ENCODE measurements at regions not wholly inside any gene's neighbourhood (a gene's known extent, or its start where the extent isn't known, plus 50 kb on each side); places are given as distances from the start of the nearest gene placed in this dataset.
A peak's percentile ranks its signal among the peaks of the same experiment; 100 is the strongest.
"Not testable (repeated sequence)": the region's sequence is repeated elsewhere in the genome, so short reads cannot be mapped to it uniquely, and the experiment has no call there.

- intact Hi-C loops (cut with DNase I): no loop called here
- Histone ChIP-seq H3K4me3 (no peak overlapping the region), H3K27ac (no peak overlapping the region), H3K4me1 (no peaks in the 10 kb centered on the region), H3K36me3 (no peaks in the 10 kb centered on the region), H3K9me3 (no peaks in the 10 kb centered on the region), H3K27me3 (no peaks in the 10 kb centered on the region)
- WGBS, 2 donors: 66 to 92% methylated on average over 2 of the region's 2 CpGs
- TF ChIP-seq CTCF (IDR thresholded peaks at IDR 0.05): no peak
- DNase-seq: no peak
- no peak for ATAC-seq
- FAIRE-seq: no peak
Measured at GRCh38 chr5:92283521-92283920, 900.4 kb upstream of the ARRDC3 start.

GRCh38 chr5:92271750-92272149 lies 888.6 kb upstream of the ARRDC3 start:
- H3K36me3 ChIP-seq; H3K27ac ChIP-seq; ATAC-seq; DNase-seq; H3K4me3 ChIP-seq; H3K9me3 ChIP-seq; H3K4me1 ChIP-seq; intact Hi-C loops (cut with DNase I); H3K27me3 ChIP-seq; FAIRE-seq: not testable (repeated sequence)
- 0 to 27% methylated on average over 1 of the region's 1 CpG for WGBS, 2 donors

- no peaks in the 10 kb centered on the region for H3K9me3 ChIP-seq
- no peaks in the 10 kb centered on the region for H3K27me3 ChIP-seq
- FAIRE-seq (no peak), DNase-seq (peak in 1 of 6 donors; percentile 44), ATAC-seq (no peak)
- intact Hi-C loops (cut with DNase I): no loop called here
- no peak overlapping the region for H3K4me3 ChIP-seq
- 69 to 75% methylated on average over 6 of the region's 6 CpGs for WGBS, 2 donors
- H3K4me1 ChIP-seq: no peaks in the 10 kb centered on the region
- H3K27ac ChIP-seq: no peak overlapping the region
- no peak for TF ChIP-seq CTCF (IDR thresholded peaks at IDR 0.05)
- no peaks in the 10 kb centered on the region for H3K36me3 ChIP-seq
Measured at GRCh38 chr5:92268343-92268742, 885.2 kb upstream of the ARRDC3 start.

GRCh38 chr5:92267830-92268229 lies 884.7 kb upstream of the ARRDC3 start:
- DNase-seq (peak in 1 of 6 donors; percentile 35), FAIRE-seq (no peak), ATAC-seq (no peak)
- H3K27me3 ChIP-seq: no peaks in the 10 kb centered on the region
- TF ChIP-seq CTCF (IDR thresholded peaks at IDR 0.05): no peak
- H3K4me3 ChIP-seq: no peak overlapping the region
- no peaks in the 10 kb centered on the region for H3K9me3 ChIP-seq
- intact Hi-C loops (cut with DNase I): no loop called here
- WGBS, 2 donors: 64 to 91% methylated on average over 4 of the region's 4 CpGs
- no peaks in the 10 kb centered on the region for H3K4me1 ChIP-seq
- H3K36me3 ChIP-seq: no peaks in the 10 kb centered on the region
- H3K27ac ChIP-seq: no peak overlapping the region

- H3K27ac ChIP-seq: no peak overlapping the region
- H3K9me3 ChIP-seq: no peaks in the 10 kb centered on the region
- no peak for ATAC-seq
- DNase-seq: no peak
- intact Hi-C loops (cut with DNase I): no loop called here
- no peak for FAIRE-seq
- H3K4me3 ChIP-seq: no peak overlapping the region
- no peaks in the 10 kb centered on the region for H3K4me1 ChIP-seq
- WGBS, 2 donors: 67 to 81% methylated on average over 3 of the region's 3 CpGs
- no peaks in the 10 kb centered on the region for H3K36me3 ChIP-seq
- no peaks in the 10 kb centered on the region for H3K27me3 ChIP-seq
- no peak for TF ChIP-seq CTCF (IDR thresholded peaks at IDR 0.05)
Measured at GRCh38 chr5:92265804-92266203, 882.7 kb upstream of the ARRDC3 start.

GRCh38 chr5:92255605-92256004 lies 872.5 kb upstream of the ARRDC3 start:
- H3K9me3 ChIP-seq; intact Hi-C loops (cut with DNase I); H3K27me3 ChIP-seq; DNase-seq; H3K27ac ChIP-seq; H3K36me3 ChIP-seq; H3K4me3 ChIP-seq; ATAC-seq; FAIRE-seq; H3K4me1 ChIP-seq: not testable (repeated sequence)
